ENCODE measurements at regions not wholly inside any gene's neighbourhood (a gene's known extent, or its start where the extent isn't known, plus 50 kb on each side); places are given as distances from the start of the nearest gene placed in this dataset.

DNA sequence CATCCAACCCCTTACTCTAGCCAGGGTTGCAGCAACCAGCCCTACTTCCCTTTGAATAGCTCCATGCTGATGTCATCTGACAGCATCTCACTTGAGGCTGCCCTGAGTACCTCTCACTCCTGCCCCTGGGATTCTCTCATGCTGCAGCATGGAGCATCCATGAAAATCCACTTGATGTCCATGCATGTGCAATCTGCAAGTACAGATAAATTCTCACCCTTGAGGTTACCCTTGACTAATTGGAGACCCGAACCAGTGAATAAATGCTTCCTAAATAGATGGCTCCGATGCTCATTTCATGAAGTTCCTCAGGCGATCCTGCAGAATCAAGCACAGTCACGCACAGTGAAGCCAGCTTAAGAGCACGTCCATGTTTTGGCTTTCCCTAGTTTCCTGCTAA lies 298.3 kb downstream of the RBM43 start:
- H3K4me1 ChIP-seq, result peaks cover 5% of the 10 kb centered on the region
- no peak overlapping the region for H3K27ac Mint-ChIP-seq
- H3K27ac ChIP-seq, result no peak overlapping the region
- no peaks in the 10 kb centered on the region for H3K27me3 Mint-ChIP-seq (ENCODE audit: insufficient read depth, low read depth)
- no peaks in the 10 kb centered on the region for H3K36me3 ChIP-seq
- H2AFZ ChIP-seq (replicated peaks), result no peak overlapping the region
- H3K4me2 ChIP-seq, result no peak overlapping the region
- DNase-seq (ENCODE audit: low spot score), result no peak
- no peaks in the 10 kb centered on the region for H3K9me3 ChIP-seq (ENCODE audit: low read depth)
- TF ChIP-seq EZH2 (IDR thresholded peaks at IDR 0.05) (no peak), EZH2phosphoT487 (IDR thresholded peaks at IDR 0.05) (no peak)
- TF ChIP-seq, protein P1, sequence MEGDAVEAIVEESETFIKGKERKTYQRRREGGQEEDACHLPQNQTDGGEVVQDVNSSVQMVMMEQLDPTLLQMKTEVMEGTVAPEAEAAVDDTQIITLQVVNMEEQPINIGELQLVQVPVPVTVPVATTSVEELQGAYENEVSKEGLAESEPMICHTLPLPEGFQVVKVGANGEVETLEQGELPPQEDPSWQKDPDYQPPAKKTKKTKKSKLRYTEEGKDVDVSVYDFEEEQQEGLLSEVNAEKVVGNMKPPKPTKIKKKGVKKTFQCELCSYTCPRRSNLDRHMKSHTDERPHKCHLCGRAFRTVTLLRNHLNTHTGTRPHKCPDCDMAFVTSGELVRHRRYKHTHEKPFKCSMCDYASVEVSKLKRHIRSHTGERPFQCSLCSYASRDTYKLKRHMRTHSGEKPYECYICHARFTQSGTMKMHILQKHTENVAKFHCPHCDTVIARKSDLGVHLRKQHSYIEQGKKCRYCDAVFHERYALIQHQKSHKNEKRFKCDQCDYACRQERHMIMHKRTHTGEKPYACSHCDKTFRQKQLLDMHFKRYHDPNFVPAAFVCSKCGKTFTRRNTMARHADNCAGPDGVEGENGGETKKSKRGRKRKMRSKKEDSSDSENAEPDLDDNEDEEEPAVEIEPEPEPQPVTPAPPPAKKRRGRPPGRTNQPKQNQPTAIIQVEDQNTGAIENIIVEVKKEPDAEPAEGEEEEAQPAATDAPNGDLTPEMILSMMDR (IDR thresholded peaks at IDR 0.05), result no peak
- H3K9ac ChIP-seq, result no peak overlapping the region
- peaks cover 8% of the 10 kb centered on the region for H3K4me1 Mint-ChIP-seq
- H3F3A ChIP-seq (ENCODE audit: low read depth), result no peaks in the 10 kb centered on the region
- H3K36me3 Mint-ChIP-seq, result no peaks in the 10 kb centered on the region
- H4K20me1 ChIP-seq (ENCODE audit: low read depth), result no peaks in the 10 kb centered on the region
- no peaks in the 10 kb centered on the region for H3K27me3 ChIP-seq
- H3K79me2 ChIP-seq (ENCODE audit: low read depth), result no peaks in the 10 kb centered on the region
- peaks cover 8% of the 10 kb centered on the region for H3K9me3 Mint-ChIP-seq
- H3K4me3 Mint-ChIP-seq, result no peak overlapping the region
- H3K4me3 ChIP-seq, result no peak overlapping the region

DNA sequence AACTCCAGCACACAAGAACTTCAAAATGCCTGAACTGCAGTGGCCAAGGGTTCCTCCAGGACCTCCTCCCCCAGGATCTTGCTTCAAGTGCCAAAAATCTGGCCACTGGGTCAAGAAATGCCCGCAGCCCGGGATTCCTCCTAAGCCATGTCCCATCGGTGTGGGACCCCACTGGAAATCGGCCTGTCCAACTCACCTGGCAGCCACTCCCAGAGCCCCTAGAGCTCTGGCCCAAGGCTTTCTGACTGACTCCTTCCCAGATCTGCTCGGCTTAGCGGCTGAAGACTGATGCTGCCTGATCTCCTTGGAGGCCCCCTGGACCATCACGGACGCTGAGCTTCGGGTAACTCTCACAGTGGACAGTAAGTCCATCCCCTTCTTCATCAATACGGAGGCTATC lies 306.4 kb downstream of the RBM43 start:
- H3K4me2 ChIP-seq, result no peak overlapping the region
- no peak overlapping the region for H2AFZ ChIP-seq (replicated peaks)
- H3K36me3 ChIP-seq, result no peaks in the 10 kb centered on the region
- no peak overlapping the region for H3K4me3 ChIP-seq
- H3K9ac ChIP-seq, result no peak overlapping the region
- H3K9me3 ChIP-seq (ENCODE audit: low read depth), result no peaks in the 10 kb centered on the region
- H3K27me3 ChIP-seq, result no peaks in the 10 kb centered on the region
- DNase-seq (ENCODE audit: low spot score), result no peak
- H3K4me1 ChIP-seq, result no peaks in the 10 kb centered on the region
- H3K27ac ChIP-seq, result no peak overlapping the region
- Mint-ChIP-seq H3K27ac (no peak overlapping the region), H3K36me3 (no peaks in the 10 kb centered on the region), H3K27me3 (ENCODE audit: insufficient read depth, low read depth) (no peaks in the 10 kb centered on the region), H3K9me3 (peaks cover 8% of the 10 kb centered on the region), H3K4me1 (no peaks in the 10 kb centered on the region), H3K4me3 (no peak overlapping the region)
- H3K79me2 ChIP-seq (ENCODE audit: low read depth), result no peaks in the 10 kb centered on the region
- TF ChIP-seq, protein P1 (IDR thresholded peaks at IDR 0.05), result no peak
- TF ChIP-seq EZH2phosphoT487 (IDR thresholded peaks at IDR 0.05), result no peak
- TF ChIP-seq EZH2 (IDR thresholded peaks at IDR 0.05), result no peak
- H4K20me1 ChIP-seq (ENCODE audit: low read depth), result no peaks in the 10 kb centered on the region
- H3F3A ChIP-seq (ENCODE audit: low read depth), result no peaks in the 10 kb centered on the region

DNA sequence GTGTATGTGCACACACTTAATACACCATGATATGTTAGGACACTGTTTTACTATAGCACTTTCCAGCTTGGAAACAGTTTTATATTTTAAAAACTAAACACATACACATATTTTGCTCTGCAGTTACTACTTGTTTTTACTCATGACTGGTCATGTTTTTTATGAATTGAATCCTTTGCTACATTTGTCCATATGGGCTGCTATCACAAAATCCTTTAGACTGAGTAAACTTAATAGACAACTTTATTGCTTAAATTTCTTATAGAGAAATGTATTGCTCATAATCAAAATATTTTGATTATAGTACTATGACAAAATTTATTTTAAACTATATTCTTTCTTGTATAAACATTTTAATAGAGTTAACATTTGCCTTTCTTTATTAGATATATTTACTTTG lies 314.8 kb downstream of the RBM43 start:
- Histone ChIP-seq H3K27me3 (no peaks in the 10 kb centered on the region), H3K27ac (no peak overlapping the region), H3K9ac (no peak overlapping the region), H3K4me1 (no peaks in the 10 kb centered on the region), H2AFZ (replicated peaks) (no peak overlapping the region), H3K4me2 (no peak overlapping the region), H3K36me3 (no peaks in the 10 kb centered on the region), H3F3A (ENCODE audit: low read depth) (no peaks in the 10 kb centered on the region), H3K4me3 (no peak overlapping the region), H3K79me2 (ENCODE audit: low read depth) (no peaks in the 10 kb centered on the region), H4K20me1 (ENCODE audit: low read depth) (no peaks in the 10 kb centered on the region), H3K9me3 (ENCODE audit: low read depth) (no peaks in the 10 kb centered on the region)
- no peaks in the 10 kb centered on the region for H3K36me3 Mint-ChIP-seq
- H3K4me3 Mint-ChIP-seq, result no peak overlapping the region
- H3K27ac Mint-ChIP-seq, result no peak overlapping the region
- H3K27me3 Mint-ChIP-seq (ENCODE audit: insufficient read depth, low read depth), result no peaks in the 10 kb centered on the region
- TF ChIP-seq EZH2 (IDR thresholded peaks at IDR 0.05) (no peak), EZH2phosphoT487 (IDR thresholded peaks at IDR 0.05) (no peak)
- TF ChIP-seq, protein P1 (IDR thresholded peaks at IDR 0.05), result no peak
- H3K9me3 Mint-ChIP-seq, result no peaks in the 10 kb centered on the region
- no peaks in the 10 kb centered on the region for H3K4me1 Mint-ChIP-seq
- no peak for DNase-seq (ENCODE audit: low spot score)

DNA sequence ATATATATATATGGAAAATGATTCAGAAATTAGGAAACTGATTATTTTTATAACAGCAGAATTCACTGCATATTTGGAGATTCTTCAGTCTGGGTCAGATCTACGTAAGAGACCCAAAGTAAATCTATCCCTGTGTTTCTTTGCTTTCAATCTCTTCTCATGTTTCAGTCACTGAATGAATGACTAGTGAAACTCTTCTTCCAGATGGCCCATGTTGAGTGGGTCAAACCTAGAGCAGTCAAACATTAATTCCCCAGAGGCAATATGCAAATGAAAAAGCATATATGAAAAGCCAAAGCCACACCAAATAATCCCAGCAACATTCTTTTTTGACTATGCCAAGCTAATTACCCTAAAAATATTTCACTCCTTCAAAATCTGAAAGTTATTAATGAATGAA lies 317.3 kb downstream of the RBM43 start:
- Mint-ChIP-seq H3K4me3 (no peak overlapping the region), H3K27ac (no peak overlapping the region), H3K9me3 (peaks cover 4% of the 10 kb centered on the region), H3K4me1 (no peaks in the 10 kb centered on the region), H3K27me3 (ENCODE audit: insufficient read depth, low read depth) (no peaks in the 10 kb centered on the region), H3K36me3 (no peaks in the 10 kb centered on the region)
- Histone ChIP-seq H3K4me1 (peaks cover 1% of the 10 kb centered on the region), H3F3A (ENCODE audit: low read depth) (no peaks in the 10 kb centered on the region), H3K9ac (no peak overlapping the region), H3K79me2 (ENCODE audit: low read depth) (no peaks in the 10 kb centered on the region), H3K4me2 (no peak overlapping the region), H2AFZ (replicated peaks) (no peak overlapping the region), H3K4me3 (no peak overlapping the region), H3K27me3 (no peaks in the 10 kb centered on the region), H3K36me3 (no peaks in the 10 kb centered on the region), H4K20me1 (ENCODE audit: low read depth) (no peaks in the 10 kb centered on the region), H3K27ac (no peak overlapping the region), H3K9me3 (ENCODE audit: low read depth) (no peaks in the 10 kb centered on the region)
- no peak for DNase-seq (ENCODE audit: low spot score)
- TF ChIP-seq EZH2 (IDR thresholded peaks at IDR 0.05), result no peak
